MCF 10A (cell line): ENCODE measurements at regions not wholly inside any gene's neighbourhood (a gene's known extent, or its start where the extent isn't known, plus 50 kb on each side); places are given as distances from the start of the nearest gene placed in this dataset.

ENCODE experiments used
- BruUV-seq: library from RNA; stranded (reverse); fragments of 400-500 nt; replicated peaks from 2 replicates; lab custom pipeline; 2021; lab: Mats Ljungman, UMichigan
- CTCF ChIA-PET: fragments of 300-600 bp; sonication (Branson Sonifier 250); formaldehyde crosslinking; extraction: SDS; loops from one replicate; lab custom pipeline; 2021; ENCODE audit warnings: antibody characterized with exemption, inconsistent platforms; lab: Yijun Ruan, JAX
- POLR2A ChIA-PET: fragments of 300-600, 350-650 bp; sonication (Branson Sonifier 250); formaldehyde crosslinking; extraction: SDS; loops from one replicate; lab custom pipeline; 2020; ENCODE audit warnings: antibody characterized with exemption, inconsistent platforms; lab: Yijun Ruan, JAX
- DNase-seq: peaks from one replicate; pipeline ENCODE4 v3.0.0-alpha.2; 2018; ENCODE audit not compliant: unreplicated experiment
- H3K27ac Mint-ChIP-seq: one replicate; pipeline ENCODE4 v1.8.0; 2022; ENCODE audit warnings: mild to moderate bottlenecking, low read depth, mixed read lengths; ENCODE audit not compliant: unreplicated experiment
- H3K27me3 Mint-ChIP-seq: one replicate; pipeline ENCODE4 v1.8.0; 2022; ENCODE audit warnings: mixed read lengths; ENCODE audit not compliant: insufficient read depth, unreplicated experiment
- H3K36me3 Mint-ChIP-seq: one replicate; pipeline ENCODE4 v1.8.0; 2022; ENCODE audit warnings: mild to moderate bottlenecking, moderate library complexity, mixed read lengths; ENCODE audit not compliant: insufficient read depth, unreplicated experiment
- H3K4me1 Mint-ChIP-seq: one replicate; pipeline ENCODE4 v1.8.0; 2022; ENCODE audit warnings: mixed read lengths; ENCODE audit not compliant: insufficient read depth, unreplicated experiment
- H3K4me3 Mint-ChIP-seq: one replicate; pipeline ENCODE4 v1.8.0; 2022; ENCODE audit warnings: mild to moderate bottlenecking, moderate library complexity, mixed read lengths; ENCODE audit not compliant: unreplicated experiment
- H3K9me3 Mint-ChIP-seq: one replicate; pipeline ENCODE4 v1.8.0; 2022; ENCODE audit warnings: mixed read lengths; ENCODE audit not compliant: unreplicated experiment
- CTCF ChIP-seq: fragments of 200-600 bp; IDR thresholded peaks from one replicate; pipeline ENCODE4 v1.8.0; 2022; ENCODE audit warnings: antibody characterized with exemption, mild to moderate bottlenecking; ENCODE audit not compliant: unreplicated experiment
- intact Hi-C: fragments of 100-400 bp; cut with micrococcal nuclease; formaldehyde crosslinking; loops from 2 replicates; pipeline ENCODE4 v1.14.1; 2022

GRCh38 chr3:156024904-156025533 is 95.4 kb upstream of the KCNAB1 start:
- no peak for TF ChIP-seq CTCF
- no peaks in the 10 kb centered on the region for H3K27me3 Mint-ChIP-seq
- H3K27ac Mint-ChIP-seq = peak overlapping the region; percentile 9
- BruUV-seq = no TSS peak
- peak; percentile 33 for DNase-seq
- H3K36me3 Mint-ChIP-seq = no peaks in the 10 kb centered on the region
- ChIA-PET POLR2A (no interaction called here), CTCF (no interaction called here)
- H3K4me3 Mint-ChIP-seq = peak overlapping the region; percentile 30
- intact Hi-C loops = no loop called here
- H3K9me3 Mint-ChIP-seq = no peaks in the 10 kb centered on the region
- H3K4me1 Mint-ChIP-seq = peaks cover 6% of the 10 kb centered on the region

GRCh38 chr3:156029208-156029607 is 91.2 kb upstream of the KCNAB1 start:
- Mint-ChIP-seq H3K4me3 (no peak overlapping the region), H3K4me1 (peaks cover 6% of the 10 kb centered on the region), H3K9me3 (no peaks in the 10 kb centered on the region), H3K36me3 (peaks cover 6% of the 10 kb centered on the region), H3K27ac (no peak overlapping the region), H3K27me3 (peaks cover 14% of the 10 kb centered on the region)
- no TSS peak for BruUV-seq
- CTCF ChIA-PET = no interaction called here
- intact Hi-C loops = no loop called here
- POLR2A ChIA-PET = no interaction called here
- TF ChIP-seq CTCF = no peak
- DNase-seq = no peak

GRCh38 chr3:156030723-156031122 is 89.7 kb upstream of the KCNAB1 start:
- Mint-ChIP-seq H3K4me3 (no peak overlapping the region), H3K4me1 (no peaks in the 10 kb centered on the region), H3K9me3 (no peaks in the 10 kb centered on the region), H3K27me3 (peaks cover 24% of the 10 kb centered on the region), H3K36me3 (peaks cover 6% of the 10 kb centered on the region), H3K27ac (no peak overlapping the region)
- no TSS peak for BruUV-seq
- DNase-seq = no peak
- intact Hi-C loops = no loop called here
- CTCF ChIA-PET = no interaction called here
- POLR2A ChIA-PET = no interaction called here
- no peak for TF ChIP-seq CTCF

GRCh38 chr3:156033428-156033827 is 87.0 kb upstream of the KCNAB1 start:
- ChIA-PET CTCF (interaction anchor here (0.7 to 1.7 kb wide), 3 partner anchors 11 to 179 kb away, joined by 3 to 7 read pairs (median 5); no protein-coding TSS in a partner anchor), POLR2A (interaction anchor here (0.8 kb wide), 1 partner anchor 34 kb away, joined by 3 read pairs; no protein-coding TSS in a partner anchor)
- BruUV-seq = no TSS peak
- H3K9me3 Mint-ChIP-seq = no peaks in the 10 kb centered on the region
- intact Hi-C loops = no loop called here
- H3K4me1 Mint-ChIP-seq = no peaks in the 10 kb centered on the region
- no peak for DNase-seq
- peaks cover 6% of the 10 kb centered on the region for H3K36me3 Mint-ChIP-seq
- no peak for TF ChIP-seq CTCF
- H3K27me3 Mint-ChIP-seq = peaks cover 25% of the 10 kb centered on the region
- no peak overlapping the region for H3K4me3 Mint-ChIP-seq
- no peak overlapping the region for H3K27ac Mint-ChIP-seq
